Activated B cell treated with CpG ODN at 0.5 μM for 24 hours (primary cell): ENCODE measurements at regions not wholly inside any gene's neighbourhood (a gene's known extent, or its start where the extent isn't known, plus 50 kb on each side); places are given as distances from the start of the nearest gene placed in this dataset.

Experiments used
- ATAC-seq: fragments of 200-7000 bp; cut with Tn5 transposase; one replicate; pipeline ENCODE4 v1.10.0; 2021; ENCODE audit warnings: low read depth, mild to moderate bottlenecking, moderate library complexity
- CTCF ChIA-PET: fragments of 350-600 bp; sonication (Branson Sonifier 250); formaldehyde crosslinking; loops from one replicate; lab custom pipeline; 2021; ENCODE audit warnings: antibody characterized with exemption; lab: Charles Lee
- POLR2A ChIA-PET: fragments of 350-600 bp; sonication (Branson Sonifier 250); formaldehyde crosslinking; loops from one replicate; lab custom pipeline; 2021; ENCODE audit warnings: antibody characterized with exemption; lab: Charles Lee
- DNase-seq: peaks from one replicate; pipeline ENCODE4 v3.0.0; 2022
- H3K27ac Mint-ChIP-seq: one replicate; pipeline ENCODE4 v1.8.0; 2020; ENCODE audit warnings: mixed read lengths
- H3K27me3 Mint-ChIP-seq: one replicate; pipeline ENCODE4 v1.8.0; 2021; ENCODE audit warnings: mixed read lengths
- H3K36me3 Mint-ChIP-seq: one replicate; pipeline ENCODE4 v1.8.0; 2021; ENCODE audit warnings: low read depth, mixed read lengths
- H3K4me1 Mint-ChIP-seq: one replicate; pipeline ENCODE4 v1.8.0; 2021; ENCODE audit warnings: mixed read lengths
- H3K4me3 Mint-ChIP-seq: one replicate; pipeline ENCODE4 v1.8.0; 2020; ENCODE audit warnings: mild to moderate bottlenecking, mixed read lengths
- H3K9me3 Mint-ChIP-seq: one replicate; pipeline ENCODE4 v1.8.0; 2020; ENCODE audit warnings: mixed read lengths
- CTCF ChIP-seq: fragments of 200-600 bp; IDR thresholded peaks from one replicate; pipeline ENCODE4 v1.8.0; 2022; ENCODE audit warnings: antibody characterized with exemption, mild to moderate bottlenecking
- intact Hi-C: fragments of 100-400 bp; cut with micrococcal nuclease; formaldehyde crosslinking; loops from one replicate; pipeline ENCODE4 v1.15.1; 2024

- no peaks in the 10 kb centered on the region for H3K36me3 Mint-ChIP-seq
Measured at GRCh38 chr12:28879379-28879778, 269.7 kb upstream of the FAR2 start.

GRCh38 chr12:28882444-28882843 lies 266.6 kb upstream of the FAR2 start:
- ATAC-seq = no peak
- no peaks in the 10 kb centered on the region for H3K27me3 Mint-ChIP-seq
- DNase-seq = no peak
- no peaks in the 10 kb centered on the region for H3K4me1 Mint-ChIP-seq
- H3K4me3 Mint-ChIP-seq = no peak overlapping the region
- no peaks in the 10 kb centered on the region for H3K36me3 Mint-ChIP-seq
- ChIA-PET CTCF (no interaction called here), POLR2A (no interaction called here)
- intact Hi-C loops = no loop called here
- H3K27ac Mint-ChIP-seq = no peak overlapping the region
- no peak for TF ChIP-seq CTCF
- H3K9me3 Mint-ChIP-seq = no peaks in the 10 kb centered on the region

More at GRCh38 chr12:28879379-28879778, 269.7 kb upstream of the FAR2 start:
- no peak for ATAC-seq
- Mint-ChIP-seq H3K27me3 (no peaks in the 10 kb centered on the region), H3K9me3 (no peaks in the 10 kb centered on the region), H3K4me3 (no peak overlapping the region), H3K27ac (no peak overlapping the region), H3K4me1 (no peaks in the 10 kb centered on the region)
- intact Hi-C loops = no loop called here
- ChIA-PET POLR2A (no interaction called here), CTCF (no interaction called here)
- DNase-seq = no peak
- TF ChIP-seq CTCF = no peak

GRCh38 chr12:28883406-28883997 lies 265.6 kb upstream of the FAR2 start:
- Mint-ChIP-seq H3K4me1 (no peaks in the 10 kb centered on the region), H3K4me3 (no peak overlapping the region), H3K27ac (no peak overlapping the region), H3K36me3 (no peaks in the 10 kb centered on the region), H3K9me3 (no peaks in the 10 kb centered on the region), H3K27me3 (no peaks in the 10 kb centered on the region)
- no peak for TF ChIP-seq CTCF
- ChIA-PET CTCF (no interaction called here), POLR2A (no interaction called here)
- DNase-seq (no peak), ATAC-seq (no peak)
- intact Hi-C loops = no loop called here

GRCh38 chr12:28884904-28885679 lies 264.0 kb upstream of the FAR2 start:
- POLR2A ChIA-PET = no interaction called here
- CTCF ChIA-PET = no interaction called here
- Mint-ChIP-seq H3K27ac (no peak overlapping the region), H3K36me3 (no peaks in the 10 kb centered on the region), H3K27me3 (no peaks in the 10 kb centered on the region), H3K4me3 (no peak overlapping the region), H3K9me3 (no peaks in the 10 kb centered on the region), H3K4me1 (no peaks in the 10 kb centered on the region)
- ATAC-seq (no peak), DNase-seq (no peak)
- intact Hi-C loops = no loop called here
- no peak for TF ChIP-seq CTCF

GRCh38 chr12:28885928-28886327 lies 263.1 kb upstream of the FAR2 start:
- H3K27ac Mint-ChIP-seq = no peak overlapping the region
- H3K36me3 Mint-ChIP-seq = no peaks in the 10 kb centered on the region
- H3K4me1 Mint-ChIP-seq = no peaks in the 10 kb centered on the region
- POLR2A ChIA-PET = no interaction called here
- ATAC-seq (no peak), DNase-seq (no peak)
- intact Hi-C loops = no loop called here
- H3K9me3 Mint-ChIP-seq = no peaks in the 10 kb centered on the region
- CTCF ChIA-PET = no interaction called here
- TF ChIP-seq CTCF = no peak
- H3K4me3 Mint-ChIP-seq = no peak overlapping the region
- H3K27me3 Mint-ChIP-seq = no peaks in the 10 kb centered on the region
